Right atrium auricular region (tissue), 2 donors: ENCODE measurements at regions not wholly inside any gene's neighbourhood (a gene's known extent, or its start where the extent isn't known, plus 50 kb on each side); places are given as distances from the start of the nearest gene placed in this dataset.

ENCODE experiments used
- DNase-seq: peaks from one replicate; pipeline ENCODE4 v3.0.0-alpha.2; 2019; ENCODE audit warnings: low spot score
- H3K27ac ChIP-seq, 2 donors: fragments of 200-600 bp; sonication (generic); 1 replicate in 1 of 2; 2 replicates in 1 of 2; pipeline ENCODE4 v1.5.1; 2016 to 2019
- H3K27me3 ChIP-seq, 2 donors: fragments of 200-600 bp; sonication (generic); one replicate each; pipeline versions ENCODE4 v1.5.1 to v1.6.0; 2017 to 2019
- H3K36me3 ChIP-seq: fragments of 200-600 bp; sonication (generic); one replicate; pipeline ENCODE4 v1.5.1; 2016
- H3K4me1 ChIP-seq, 2 donors: fragments of 200-600 bp; sonication (generic); one replicate each; pipeline versions ENCODE4 v1.5.1 to v1.6.0; 2017 to 2019
- H3K4me3 ChIP-seq, 2 donors: fragments of 200-600 bp; sonication (generic); 1 replicate in 1 of 2; 2 replicates in 1 of 2; pipeline ENCODE4 v1.5.1; 2017 to 2019; ENCODE audit warnings: mild to moderate bottlenecking in 1 of 2, moderate library complexity in 1 of 2
- H3K9me3 ChIP-seq, 2 donors: fragments of 200-600 bp; sonication (generic); one replicate each; pipeline ENCODE4 v1.5.1; 2019
- CTCF ChIP-seq, 2 donors: fragments of 200-600 bp; sonication (generic); IDR thresholded peaks; one replicate each; pipeline ENCODE4 v1.5.1; 2019; ENCODE audit warnings: antibody characterized with exemption in 2 of 2

GRCh38 chr7:82701949-82702348, 258.4 kb upstream of the CACNA2D1 start:
- Histone ChIP-seq H3K4me3 (no peak overlapping the region), H3K36me3 (no peaks in the 10 kb centered on the region), H3K9me3 (no peaks in the 10 kb centered on the region), H3K27me3 (no peaks in the 10 kb centered on the region), H3K4me1 (no peaks in the 10 kb centered on the region), H3K27ac (no peak overlapping the region)
- TF ChIP-seq CTCF (IDR thresholded peaks at IDR 0.05): no peak
- DNase-seq: no peak

DNA sequence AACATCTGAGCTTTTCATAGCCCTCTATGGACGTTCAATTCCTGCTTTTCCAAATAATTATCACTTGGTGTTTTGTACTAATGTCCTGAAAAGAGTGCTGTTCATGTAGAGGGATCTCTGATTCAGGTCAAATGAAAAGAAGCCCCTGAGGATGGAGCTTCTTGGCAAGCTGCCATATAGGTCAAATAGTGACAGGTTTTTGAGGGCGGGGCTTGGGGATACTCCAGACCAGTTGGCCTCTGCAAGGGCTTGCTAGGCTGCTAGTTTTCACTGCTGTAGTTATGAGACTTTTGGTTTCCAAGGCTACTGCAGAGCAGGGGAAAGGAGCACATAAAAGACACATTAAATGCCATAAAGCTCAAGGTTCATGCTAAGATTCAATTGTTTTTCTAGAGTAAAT, 257.2 kb upstream of the CACNA2D1 start:
- no peak overlapping the region for H3K27ac ChIP-seq
- DNase-seq: no peak
- no peak for TF ChIP-seq CTCF (IDR thresholded peaks at IDR 0.05)
- H3K4me1 ChIP-seq: no peaks in the 10 kb centered on the region
- no peaks in the 10 kb centered on the region for H3K27me3 ChIP-seq
- no peaks in the 10 kb centered on the region for H3K36me3 ChIP-seq
- H3K9me3 ChIP-seq: no peaks in the 10 kb centered on the region
- no peak overlapping the region for H3K4me3 ChIP-seq

DNA sequence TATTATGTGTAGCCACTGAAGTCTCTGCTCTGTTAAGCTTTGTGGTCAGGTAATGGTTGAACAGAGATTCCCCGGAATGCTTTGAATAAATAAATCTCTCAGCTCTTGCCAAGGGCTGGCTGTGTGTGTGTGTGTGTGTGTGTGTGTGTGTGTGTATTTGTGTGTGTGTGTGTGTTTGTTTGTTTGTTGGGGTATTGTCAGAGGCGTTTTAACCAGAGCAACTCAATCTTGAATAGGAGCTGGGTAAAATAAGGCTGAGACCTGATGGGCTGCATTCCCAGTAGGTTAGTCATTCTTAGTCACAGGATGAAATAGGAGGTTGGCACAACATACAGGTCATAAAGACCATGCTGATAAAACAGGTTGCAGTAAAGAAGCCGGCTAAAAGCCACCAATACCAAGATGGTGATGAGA, 256.2 kb upstream of the CACNA2D1 start:
- H3K36me3 ChIP-seq: no peaks in the 10 kb centered on the region
- H3K27ac ChIP-seq: no peak overlapping the region
- no peak overlapping the region for H3K4me3 ChIP-seq
- TF ChIP-seq CTCF (IDR thresholded peaks at IDR 0.05): no peak
- no peak for DNase-seq
- H3K27me3 ChIP-seq: no peaks in the 10 kb centered on the region
- no peaks in the 10 kb centered on the region for H3K9me3 ChIP-seq
- H3K4me1 ChIP-seq: no peaks in the 10 kb centered on the region

GRCh38 chr7:82697897-82698296, 254.3 kb upstream of the CACNA2D1 start:
- Histone ChIP-seq H3K4me1 (no peaks in the 10 kb centered on the region), H3K36me3 (no peaks in the 10 kb centered on the region), H3K4me3 (no peak overlapping the region), H3K27me3 (no peaks in the 10 kb centered on the region), H3K27ac (no peak overlapping the region), H3K9me3 (no peaks in the 10 kb centered on the region)
- no peak for TF ChIP-seq CTCF (IDR thresholded peaks at IDR 0.05)
- DNase-seq: no peak

- Histone ChIP-seq H3K27ac (no peak overlapping the region), H3K27me3 (no peaks in the 10 kb centered on the region), H3K4me1 (no peaks in the 10 kb centered on the region), H3K4me3 (no peak overlapping the region), H3K36me3 (no peaks in the 10 kb centered on the region), H3K9me3 (no peaks in the 10 kb centered on the region)
- no peak for DNase-seq
- no peak for TF ChIP-seq CTCF (IDR thresholded peaks at IDR 0.05)
Measured at GRCh38 chr7:82696631-82697030, 253.1 kb upstream of the CACNA2D1 start.

GRCh38 chr7:82694022-82694421, 250.4 kb upstream of the CACNA2D1 start:
- Histone ChIP-seq H3K27me3 (no peaks in the 10 kb centered on the region), H3K27ac (no peak overlapping the region), H3K4me1 (no peaks in the 10 kb centered on the region)

More at GRCh38 chr7:82694022-82694421, 250.4 kb upstream of the CACNA2D1 start:
- DNase-seq: no peak
- no peaks in the 10 kb centered on the region for H3K36me3 ChIP-seq
- no peaks in the 10 kb centered on the region for H3K9me3 ChIP-seq
- H3K4me3 ChIP-seq: no peak overlapping the region
- no peak for TF ChIP-seq CTCF (IDR thresholded peaks at IDR 0.05)
